ENCODE measurements at regions not wholly inside any gene's neighbourhood (a gene's known extent, or its start where the extent isn't known, plus 50 kb on each side); places are given as distances from the start of the nearest gene placed in this dataset.

GRCh38 chr17:65423346-65424140, 137.9 kb downstream of the AXIN2 start:
- Histone ChIP-seq H3K9me3 (replicated peaks; ENCODE audit: control insufficient read depth, insufficient read depth, low read depth, low read length) (no peaks in the 10 kb centered on the region), H3K36me3 (ENCODE audit: control insufficient read depth, insufficient read depth, low read length) (no peaks in the 10 kb centered on the region), H2AFZ (ENCODE audit: low read depth, low read length) (no peak overlapping the region), H3K4me2 (ENCODE audit: insufficient read depth, low read length) (no peak overlapping the region), H3K79me2 (ENCODE audit: control insufficient read depth, insufficient read depth, low read length) (no peaks in the 10 kb centered on the region), H3K9ac (ENCODE audit: insufficient read depth in 1 of 2, low read depth in 2 of 2, low read length in 2 of 2) (no peak overlapping the region), H3K27me3 (ENCODE audit: control insufficient read depth in 2 of 2, insufficient read depth in 2 of 2, low read length in 2 of 2) (peaks cover 0 to 3% of the 10 kb centered on the region in 2 experiments; a peak in 1 of 5 replicates), H3K9me1 (ENCODE audit: control insufficient read depth, insufficient read depth, low read length) (no peaks in the 10 kb centered on the region), H3K4me3 (no peak overlapping the region), H3K27ac (ENCODE audit: extremely low read depth, low read depth, low read length) (no peak overlapping the region), H4K20me1 (replicated peaks; ENCODE audit: control insufficient read depth, insufficient read depth, low read length) (no peaks in the 10 kb centered on the region; the same call in 1 of the 2 replicates), H3K4me1 (replicated peaks in 1 of 2; ENCODE audit: control insufficient read depth in 2 of 2, insufficient read depth in 2 of 2, low read length in 2 of 2) (no peaks in the 10 kb centered on the region)
- DNase-seq (ENCODE audit: extremely low read depth in 1 of 4, low spot score in 3 of 4) (no peak), FAIRE-seq (no peak), ATAC-seq (no peak)
- CTCF ChIA-PET (ENCODE audit: low intra/inter-chr PET ratio): no interaction called here
- WGBS (ENCODE audit: insufficient coverage, low coverage, missing lambda C conversion rate): 0% methylated on average over 8 of the region's 9 CpGs
- in situ Hi-C loops (cut with MboI) (no loop called here), intact Hi-C loops (cut with micrococcal nuclease) (no loop called here)
- TF ChIP-seq HOMEZ (CRISPR knock-in tag; IDR thresholded peaks at IDR 0.05) (no peak), ZNF212 (CRISPR knock-in tag; IDR thresholded peaks at IDR 0.05) (no peak), NR2F6 (CRISPR knock-in tag; IDR thresholded peaks at IDR 0.05) (no peak), ZNF561 (CRISPR knock-in tag; conservative IDR thresholded peaks at IDR 0.05) (no peak), ZSCAN29 (IDR thresholded peaks at IDR 0.05) (no peak), ZNF75A (CRISPR knock-in tag; IDR thresholded peaks at IDR 0.05) (no peak)
- POLR2A ChIA-PET: interaction anchor here (1.2 kb wide), 1 partner anchor 10 kb away, joined by 3 read pairs; no protein-coding TSS in a partner anchor
- no TSS peak for BruUV-seq (replicated peaks)
